H1 (cell line): ENCODE measurements at regions not wholly inside any gene's neighbourhood (a gene's known extent, or its start where the extent isn't known, plus 50 kb on each side); places are given as distances from the start of the nearest gene placed in this dataset.

Source experiments
- CTCF ChIA-PET: fragments of 300-600 bp; sonication (Branson Sonifier 250); formaldehyde crosslinking; loops from one replicate; lab custom pipeline; 2021; ENCODE audit not compliant: partially characterized antibody; lab: Charles Lee
- POLR2A ChIA-PET: fragments of 300-600 bp; sonication (Branson Sonifier 250); formaldehyde crosslinking; loops from one replicate; lab custom pipeline; 2021; ENCODE audit warnings: inconsistent platforms; ENCODE audit not compliant: partially characterized antibody; lab: Charles Lee
- DNase-seq, 2 experiments: peaks; one replicate each; pipeline versions ENCODE4 v3.0.0 to v3.0.0-alpha.2; 2010 to 2022; ENCODE audit warnings: low spot score in 2 of 2, low read depth in 1 of 2, mixed read lengths in 1 of 2
- FAIRE-seq: peaks from 2 replicates; lab custom pipeline; 2011; peaks lifted over from hg19 to GRCh38; lab: Jason Lieb, UNC
- H2AFZ ChIP-seq: 2 replicates; pipeline ENCODE4 v1.8.1; 2012; ENCODE audit warnings: low read length, inconsistent platforms
- H2AK5ac ChIP-seq: 2 replicates; pipeline ENCODE4 v1.6.1; 2013; ENCODE audit warnings: low read depth, low read length
- H2BK120ac ChIP-seq: replicated peaks from 2 replicates; pipeline ENCODE3; 2013; ENCODE audit warnings: low read depth, low read length, inconsistent platforms
- H2BK12ac ChIP-seq: 2 replicates; pipeline ENCODE4 v1.6.1; 2013; ENCODE audit warnings: low read depth, low read length
- H2BK15ac ChIP-seq: 2 replicates; pipeline ENCODE4 v1.6.1; 2013; ENCODE audit warnings: low read length
- H2BK20ac ChIP-seq: 2 replicates; pipeline ENCODE4 v1.6.1; 2013; ENCODE audit warnings: low read length
- H2BK5ac ChIP-seq: 2 replicates; pipeline ENCODE4 v1.6.1; 2013; ENCODE audit warnings: low read depth, low read length
- H3K14ac ChIP-seq: 2 replicates; pipeline ENCODE4 v1.6.1; 2013; ENCODE audit warnings: inconsistent platforms; ENCODE audit not compliant: insufficient read length
- H3K18ac ChIP-seq: 2 replicates; pipeline ENCODE4 v1.6.1; 2013; ENCODE audit warnings: low read length; ENCODE audit errors: extremely low read depth
- H3K23ac ChIP-seq: 2 replicates; pipeline ENCODE4 v1.6.1; 2013; ENCODE audit warnings: inconsistent platforms; ENCODE audit not compliant: insufficient read length
- H3K23me2 ChIP-seq: 2 replicates; pipeline ENCODE4 v1.6.1; 2013; ENCODE audit warnings: low read depth, low read length
- H3K27ac ChIP-seq: 2 replicates; pipeline ENCODE4 v1.6.1; 2011; ENCODE audit warnings: low read depth, low read length, inconsistent platforms
- H3K27me3 ChIP-seq, 4 experiments: replicated peaks in 1 of 4; 1 replicate in 1 of 4; 2 replicates in 3 of 4; pipeline versions ENCODE4 v1.6.1 to v1.8.1; 2011 to 2013; ENCODE audit warnings: low read length in 3 of 4, mild to moderate bottlenecking in 3 of 4, inconsistent platforms in 2 of 4, mixed read lengths in 2 of 4, moderate library complexity in 1 of 4; ENCODE audit not compliant: control insufficient read depth in 3 of 4, insufficient read depth in 3 of 4; ENCODE audit errors: extremely low read depth in 1 of 4
- H3K36me3 ChIP-seq, 4 experiments: 2 replicates each; pipeline versions ENCODE4 v1.6.1 to v1.8.1; 2011 to 2013; ENCODE audit warnings: mild to moderate bottlenecking in 4 of 4, low read length in 3 of 4, moderate library complexity in 2 of 4, control low read depth in 1 of 4, inconsistent platforms in 1 of 4; ENCODE audit not compliant: insufficient read depth in 4 of 4, control insufficient read depth in 2 of 4
- H3K4ac ChIP-seq: replicated peaks from 2 replicates; pipeline ENCODE3; 2013; ENCODE audit warnings: low read length, low read depth, mixed read lengths, inconsistent platforms; ENCODE audit not compliant: insufficient read length
- H3K4me1 ChIP-seq, 4 experiments: replicated peaks in 1 of 4; 1 replicate in 1 of 4; 2 replicates in 3 of 4; pipeline versions ENCODE4 v1.6.1 to v1.8.1; 2011 to 2013; ENCODE audit warnings: low read length in 3 of 4, inconsistent platforms in 2 of 4, mixed read lengths in 1 of 4; ENCODE audit not compliant: insufficient read depth in 4 of 4, control insufficient read depth in 3 of 4
- H3K4me2 ChIP-seq, 2 experiments: 2 replicates each; pipeline versions ENCODE4 v1.6.1 to v1.8.1; 2011 to 2013; ENCODE audit warnings: low read depth in 2 of 2, low read length in 2 of 2, control low read depth in 1 of 2, inconsistent platforms in 1 of 2, mild to moderate bottlenecking in 1 of 2; ENCODE audit not compliant: insufficient read depth in 1 of 2
- H3K4me3 ChIP-seq, 4 experiments: fragments of 200-600, 300-600 bp in 1 of 4; sonication (generic), shearing (Covaris generic), sonication (Bioruptor Twin) in 1 of 4; 2 replicates each; pipeline versions ENCODE4 v1.5.1 to v1.8.1; 2011 to 2016; ENCODE audit warnings: low read length in 4 of 4, low read depth in 3 of 4, control low read depth in 2 of 4, inconsistent platforms in 2 of 4, mild to moderate bottlenecking in 2 of 4, mixed read lengths in 1 of 4, moderate library complexity in 1 of 4; ENCODE audit not compliant: insufficient read depth in 2 of 4; ENCODE audit errors: extremely low read depth in 1 of 4
- H3K56ac ChIP-seq: replicated peaks from 2 replicates; pipeline ENCODE3; 2013; ENCODE audit warnings: low read depth, mild to moderate bottlenecking, mixed read lengths, low read length, inconsistent platforms; ENCODE audit not compliant: insufficient read length
- H3K79me1 ChIP-seq: 2 replicates; pipeline ENCODE4 v1.6.1; 2013; ENCODE audit warnings: low read depth, low read length, control low read depth
- H3K79me2 ChIP-seq, 2 experiments: 2 replicates each; pipeline versions ENCODE4 v1.6.1 to v1.8.1; 2012 to 2013; ENCODE audit warnings: low read length in 2 of 2, mild to moderate bottlenecking in 2 of 2, inconsistent platforms in 1 of 2; ENCODE audit not compliant: insufficient read depth in 2 of 2, control insufficient read depth in 1 of 2
- H3K9ac ChIP-seq, 4 experiments: replicated peaks in 1 of 4; 1 replicate in 1 of 4; 2 replicates in 3 of 4; pipeline versions ENCODE4 v1.6.1 to v1.8.1; 2011 to 2013; ENCODE audit warnings: low read depth in 3 of 4, low read length in 3 of 4, control low read depth in 2 of 4, mild to moderate bottlenecking in 2 of 4, moderate library complexity in 2 of 4, inconsistent platforms in 1 of 4; ENCODE audit errors: extremely low read depth in 1 of 4
- H3K9me3 ChIP-seq, 2 experiments: 2 replicates each; pipeline versions ENCODE4 v1.6.1 to v1.8.1; 2012 to 2013; ENCODE audit warnings: mild to moderate bottlenecking in 2 of 2, moderate library complexity in 2 of 2, control low read depth in 1 of 2, inconsistent platforms in 1 of 2, low read depth in 1 of 2, low read length in 1 of 2, mixed read lengths in 1 of 2; ENCODE audit not compliant: insufficient read depth in 2 of 2
- H4K20me1 ChIP-seq, 2 experiments: replicated peaks in 1 of 2; 2 replicates each; pipeline versions ENCODE3 to v1.8.1; 2011 to 2013; ENCODE audit warnings: inconsistent platforms in 2 of 2, low read length in 2 of 2, mild to moderate bottlenecking in 1 of 2; ENCODE audit not compliant: insufficient read depth in 2 of 2, control insufficient read depth in 1 of 2
- H4K5ac ChIP-seq: 2 replicates; pipeline ENCODE4 v1.6.1; 2013; ENCODE audit warnings: low read length, low read depth, mixed read lengths, inconsistent platforms; ENCODE audit not compliant: insufficient read length
- H4K8ac ChIP-seq: 2 replicates; pipeline ENCODE4 v1.8.0; 2013; ENCODE audit warnings: mild to moderate bottlenecking, moderate library complexity, low read length, inconsistent platforms; ENCODE audit not compliant: insufficient read depth; ENCODE audit errors: extremely low read depth
- H4K91ac ChIP-seq: replicated peaks from 2 replicates; pipeline ENCODE3; 2013; ENCODE audit warnings: low read length, mixed read lengths, inconsistent platforms; ENCODE audit not compliant: insufficient read length
- ASH2L ChIP-seq: fragments of 200-600, 300-600 bp; sonication (generic); IDR thresholded peaks from one replicate; pipeline ENCODE4 v1.7.1; 2017; ENCODE audit warnings: low read length
- CBX5 ChIP-seq: fragments of 300-800, 300-1000 bp; sonication (generic); IDR thresholded peaks from 2 replicates; pipeline ENCODE4 v1.7.1; 2016; ENCODE audit warnings: antibody characterized with exemption, low read length, low read depth
- FOSL1 ChIP-seq: IDR thresholded peaks from 2 replicates; pipeline ENCODE4 v1.6.1; 2011; ENCODE audit warnings: mild to moderate bottlenecking, low read depth, low read length, moderate library complexity; ENCODE audit not compliant: insufficient read depth
- GTF2F1 ChIP-seq: IDR thresholded peaks from 2 replicates; pipeline ENCODE4 v1.6.1; 2012; ENCODE audit warnings: low read depth, low read length, improper control_type of control experiment, borderline replicate concordance
- KDM1A ChIP-seq: fragments of 200-600, 300-600 bp; sonication (generic); IDR thresholded peaks from 2 replicates; pipeline ENCODE4 v1.7.1; 2016; ENCODE audit warnings: mild to moderate bottlenecking, low read length, borderline replicate concordance
- MAFK ChIP-seq: IDR thresholded peaks from 2 replicates; pipeline ENCODE4 v1.6.1; 2012; ENCODE audit warnings: low read depth, mild to moderate bottlenecking, improper control_type of control experiment, low read length
- PHF8 ChIP-seq: fragments of 200-600 bp; sonication (generic); conservative IDR thresholded peaks from 2 replicates; pipeline ENCODE4 v1.7.1; 2012; ENCODE audit warnings: low read depth, mild to moderate bottlenecking, inconsistent platforms, low read length, moderate library complexity
- POLR2A ChIP-seq, 2 experiments: IDR thresholded peaks; 1 replicate in 1 of 2; 2 replicates in 1 of 2; pipeline ENCODE4 v1.6.1; 2011; ENCODE audit warnings: low read depth in 2 of 2, low read length in 2 of 2, mild to moderate bottlenecking in 2 of 2; ENCODE audit errors: control extremely low read depth in 1 of 2
- POU5F1 ChIP-seq: IDR thresholded peaks from 2 replicates; pipeline ENCODE4 v1.6.1; 2011; ENCODE audit warnings: low read depth, mild to moderate bottlenecking, low read length, moderate library complexity
- RBBP5 ChIP-seq: IDR thresholded peaks from 2 replicates; pipeline ENCODE4 v1.7.1; 2012; ENCODE audit warnings: low read depth, mild to moderate bottlenecking, inconsistent platforms, low read length, moderate library complexity, borderline replicate concordance
- RFX5 ChIP-seq: IDR thresholded peaks from 2 replicates; pipeline ENCODE4 v1.6.1; 2011; ENCODE audit warnings: low read depth, low read length, improper control_type of control experiment, borderline replicate concordance
- SAP30 ChIP-seq: fragments of 300-600 bp; sonication (generic); IDR thresholded peaks from 2 replicates; pipeline ENCODE4 v1.7.1; 2012; ENCODE audit warnings: low read length, moderate library complexity, mild to moderate bottlenecking, inconsistent platforms; ENCODE audit not compliant: insufficient read depth, insufficient replicate concordance
- SP1 ChIP-seq: IDR thresholded peaks from 2 replicates; pipeline ENCODE4 v1.6.1; 2011; ENCODE audit warnings: low read depth, low read length
- SP4 ChIP-seq: IDR thresholded peaks from 2 replicates; pipeline ENCODE4 v1.6.1; 2012; ENCODE audit warnings: low read length, inconsistent platforms
- SRF ChIP-seq: IDR thresholded peaks from 2 replicates; pipeline ENCODE4 v1.6.1; 2011; ENCODE audit warnings: mild to moderate bottlenecking, low read depth, low read length, moderate library complexity
- TF ChIP-seq, protein P1 (sequence below): IDR thresholded peaks from 2 replicates; pipeline ENCODE4 v1.6.1; 2012; ENCODE audit warnings: inconsistent platforms

DNA sequence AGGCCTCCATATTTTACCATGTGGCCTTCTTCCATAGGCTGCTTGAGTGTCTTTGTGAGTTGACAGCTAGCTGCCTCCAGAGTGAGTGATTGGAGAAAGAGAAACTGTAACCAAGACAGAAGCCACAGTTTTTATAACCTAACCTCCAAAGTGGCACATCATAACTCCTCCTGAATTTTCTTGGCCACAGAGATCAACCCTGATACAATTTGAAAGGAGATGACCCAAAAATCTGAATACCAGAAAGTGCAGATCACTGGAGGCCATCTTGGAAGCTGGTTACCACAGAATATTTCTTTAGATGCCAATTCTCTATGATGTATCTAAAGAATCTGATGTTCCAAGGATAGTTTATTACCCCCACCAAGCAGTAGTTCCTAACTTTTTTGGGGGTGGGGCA lies 254.3 kb upstream of the PDE4D start:
- no peaks in the 10 kb centered on the region for H3K4me1 ChIP-seq
- H4K5ac ChIP-seq, result no peak overlapping the region
- H3K4me3 ChIP-seq, result no peak overlapping the region
- no peak overlapping the region for H2BK12ac ChIP-seq
- H2BK15ac ChIP-seq, result no peak overlapping the region
- FAIRE-seq (no peak), DNase-seq (no peak)
- no peaks in the 10 kb centered on the region for H3K79me1 ChIP-seq
- ChIA-PET POLR2A (no interaction called here), CTCF (interaction anchor here (0.9 to 1.3 kb wide), 2 partner anchors 12 to 334 kb away, joined by 3 to 4 read pairs; no protein-coding TSS in a partner anchor)
- no peak overlapping the region for H2AFZ ChIP-seq
- no peaks in the 10 kb centered on the region for H3K9me3 ChIP-seq
- no peak overlapping the region for H2BK5ac ChIP-seq
- H4K8ac ChIP-seq, result no peak overlapping the region
- H3K4ac ChIP-seq, result no peak overlapping the region
- H2BK120ac ChIP-seq, result no peak overlapping the region
- H4K20me1 ChIP-seq, result no peaks in the 10 kb centered on the region
- no peaks in the 10 kb centered on the region for H3K36me3 ChIP-seq
- H3K18ac ChIP-seq, result no peak overlapping the region
- no peak overlapping the region for H3K14ac ChIP-seq
- H2AK5ac ChIP-seq, result no peak overlapping the region
- H3K9ac ChIP-seq, result no peak overlapping the region
- no peaks in the 10 kb centered on the region for H3K27me3 ChIP-seq
- H3K27ac ChIP-seq, result no peak overlapping the region
- no peaks in the 10 kb centered on the region for H3K79me2 ChIP-seq
- H3K23me2 ChIP-seq, result no peaks in the 10 kb centered on the region
- H4K91ac ChIP-seq, result no peak overlapping the region
- no peak overlapping the region for H3K4me2 ChIP-seq
- no peak overlapping the region for H2BK20ac ChIP-seq
- H3K56ac ChIP-seq, result no peak overlapping the region
- no peak overlapping the region for H3K23ac ChIP-seq
- TF ChIP-seq FOSL1 (no peak), PHF8 (no peak), SP4 (no peak), ASH2L (no peak), KDM1A (no peak), MAFK (no peak), POU5F1 (no peak), RBBP5 (no peak), SAP30 (no peak), SRF (no peak), RFX5 (no peak), SP1 (no peak), CBX5 (no peak), POLR2A (IDR thresholded peaks at IDR 0.05; ENCODE audit: control extremely low read depth in 1 of 2, low read depth in 2 of 2, low read length in 2 of 2) (no peak), GTF2F1 (no peak)
- TF ChIP-seq, protein P1, sequence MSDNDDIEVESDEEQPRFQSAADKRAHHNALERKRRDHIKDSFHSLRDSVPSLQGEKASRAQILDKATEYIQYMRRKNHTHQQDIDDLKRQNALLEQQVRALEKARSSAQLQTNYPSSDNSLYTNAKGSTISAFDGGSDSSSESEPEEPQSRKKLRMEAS, result no peak
